H9 (cell line): ENCODE measurements at regions not wholly inside any gene's neighbourhood (a gene's known extent, or its start where the extent isn't known, plus 50 kb on each side); places are given as distances from the start of the nearest gene placed in this dataset.

ENCODE experiments used
- DNase-seq: peaks from one replicate; pipeline ENCODE4 v3.0.0-alpha.2; 2017
- H2AFZ ChIP-seq: one replicate; pipeline ENCODE4 v1.6.1; 2013; ENCODE audit warnings: mild to moderate bottlenecking, low read length, control low read depth, moderate library complexity
- H2AK5ac ChIP-seq: 2 replicates; pipeline ENCODE4 v1.6.1; 2013; ENCODE audit warnings: low read length, control low read depth, mixed read lengths; ENCODE audit not compliant: insufficient read length
- H2BK120ac ChIP-seq: one replicate; pipeline ENCODE4 v1.6.1; 2013; ENCODE audit warnings: low read depth, mild to moderate bottlenecking, low read length, control low read depth, inconsistent platforms; ENCODE audit not compliant: poor library complexity, severe bottlenecking
- H2BK12ac ChIP-seq: 2 replicates; pipeline ENCODE4 v1.6.1; 2013; ENCODE audit warnings: low read length, control low read depth, mixed read lengths, low read depth; ENCODE audit not compliant: insufficient read length
- H2BK15ac ChIP-seq: 2 replicates; pipeline ENCODE4 v1.6.1; 2013; ENCODE audit warnings: low read depth, low read length, control low read depth
- H2BK20ac ChIP-seq: one replicate; pipeline ENCODE4 v1.6.1; 2013; ENCODE audit warnings: low read depth, mild to moderate bottlenecking, low read length, control low read depth, inconsistent platforms; ENCODE audit not compliant: poor library complexity, severe bottlenecking
- H2BK5ac ChIP-seq: 2 replicates; pipeline ENCODE4 v1.6.1; 2013; ENCODE audit warnings: low read length, control low read depth, mixed read lengths; ENCODE audit not compliant: insufficient read length
- H3K14ac ChIP-seq: 2 replicates; pipeline ENCODE4 v1.6.1; 2013; ENCODE audit warnings: low read length, control low read depth; ENCODE audit not compliant: insufficient read depth
- H3K18ac ChIP-seq: 2 replicates; pipeline ENCODE4 v1.6.1; 2013; ENCODE audit warnings: low read depth, mild to moderate bottlenecking, mixed read lengths, low read length, control low read depth; ENCODE audit not compliant: insufficient read length
- H3K23ac ChIP-seq: 2 replicates; pipeline ENCODE4 v1.6.1; 2013; ENCODE audit warnings: low read length, control low read depth, mixed read lengths, low read depth; ENCODE audit not compliant: insufficient read length
- H3K23me2 ChIP-seq: 2 replicates; pipeline ENCODE4 v1.6.1; 2013; ENCODE audit warnings: low read depth, mild to moderate bottlenecking, mixed read lengths, low read length, control low read depth; ENCODE audit not compliant: insufficient read length, poor library complexity, severe bottlenecking
- H3K27ac ChIP-seq: 2 replicates; pipeline ENCODE4 v1.5.1; 2013; ENCODE audit warnings: low read length, control low read depth, mixed read lengths, low read depth; ENCODE audit not compliant: insufficient read length
- H3K27me3 ChIP-seq: 2 replicates; pipeline ENCODE4 v1.6.1; 2013; ENCODE audit warnings: low read length, control low read depth, inconsistent platforms; ENCODE audit not compliant: insufficient read depth
- H3K4ac ChIP-seq: 2 replicates; pipeline ENCODE4 v1.6.1; 2013; ENCODE audit warnings: low read depth, mild to moderate bottlenecking, control low read depth, inconsistent platforms, low read length, moderate library complexity
- H3K4me1 ChIP-seq: 2 replicates; pipeline ENCODE4 v1.6.1; 2013; ENCODE audit warnings: low read length, control low read depth, inconsistent platforms; ENCODE audit not compliant: insufficient read depth
- H3K4me2 ChIP-seq: 2 replicates; pipeline ENCODE4 v1.6.1; 2013; ENCODE audit warnings: low read length, control low read depth, mixed read lengths; ENCODE audit not compliant: insufficient read length, insufficient read depth
- H3K56ac ChIP-seq: 2 replicates; pipeline ENCODE4 v1.6.1; 2013; ENCODE audit warnings: low read depth, mild to moderate bottlenecking, mixed read lengths, low read length, control low read depth; ENCODE audit not compliant: insufficient read length
- H3K79me1 ChIP-seq: 2 replicates; pipeline ENCODE4 v1.6.1; 2013; ENCODE audit warnings: low read depth, mild to moderate bottlenecking, moderate library complexity, low read length, control low read depth, inconsistent platforms; ENCODE audit not compliant: insufficient read depth, poor library complexity, severe bottlenecking
- H3K79me2 ChIP-seq: 2 replicates; pipeline ENCODE4 v1.6.1; 2013; ENCODE audit warnings: low read length, control low read depth, inconsistent platforms; ENCODE audit not compliant: insufficient read depth
- H3K9ac ChIP-seq: 2 replicates; pipeline ENCODE4 v1.6.1; 2013; ENCODE audit warnings: low read length, control low read depth, mixed read lengths; ENCODE audit not compliant: insufficient read length; ENCODE audit errors: extremely low read depth
- H3K9me3 ChIP-seq: one replicate; pipeline ENCODE4 v1.6.1; 2013; ENCODE audit warnings: low read depth, low read length, inconsistent platforms; ENCODE audit not compliant: control insufficient read depth
- H3T11ph ChIP-seq: one replicate; pipeline ENCODE4 v1.6.1; 2013; ENCODE audit warnings: mild to moderate bottlenecking, low read length, control low read depth, inconsistent platforms
- H4K20me1 ChIP-seq: one replicate; pipeline ENCODE4 v1.6.1; 2013; ENCODE audit not compliant: control insufficient read depth, insufficient read length, insufficient read depth
- H4K5ac ChIP-seq: 2 replicates; pipeline ENCODE4 v1.6.1; 2013; ENCODE audit warnings: low read depth, mild to moderate bottlenecking, mixed read lengths, low read length, control low read depth; ENCODE audit not compliant: insufficient read length
- H4K8ac ChIP-seq: replicated peaks from 2 replicates; pipeline ENCODE4 v1.6.1; 2013; ENCODE audit warnings: low read length, control low read depth, mixed read lengths, low read depth; ENCODE audit not compliant: insufficient read length
- H4K91ac ChIP-seq: 2 replicates; pipeline ENCODE4 v1.6.1; 2013; ENCODE audit warnings: low read depth, mild to moderate bottlenecking, moderate library complexity, mixed read lengths, low read length, control low read depth; ENCODE audit not compliant: insufficient read length
- H3K27ac Mint-ChIP-seq, 3 experiments: 2 replicates in 2 of 3; 3 replicates in 1 of 3; pipeline ENCODE4 v1.8.0; 2020 to 2021; ENCODE audit warnings: mixed read lengths in 3 of 3, mild to moderate bottlenecking in 1 of 3, moderate library complexity in 1 of 3
- H3K27me3 Mint-ChIP-seq: 2 replicates; pipeline ENCODE4 v1.8.0; 2021; ENCODE audit warnings: low read depth, mild to moderate bottlenecking, moderate library complexity, mixed read lengths
- H3K36me3 Mint-ChIP-seq, 3 experiments: 2 replicates in 2 of 3; 3 replicates in 1 of 3; pipeline ENCODE4 v1.8.0; 2020 to 2021; ENCODE audit warnings: low read depth in 3 of 3, mixed read lengths in 3 of 3; ENCODE audit not compliant: insufficient read depth in 1 of 3
- H3K4me1 Mint-ChIP-seq, 2 experiments: 2 replicates each; pipeline ENCODE4 v1.8.0; 2020; ENCODE audit warnings: mixed read lengths in 2 of 2
- H3K4me3 Mint-ChIP-seq, 2 experiments: 2 replicates in 1 of 2; 3 replicates in 1 of 2; pipeline ENCODE4 v1.8.0; 2020 to 2021; ENCODE audit warnings: mild to moderate bottlenecking in 2 of 2, mixed read lengths in 2 of 2, moderate library complexity in 1 of 2
- H3K9me3 Mint-ChIP-seq, 2 experiments: 2 replicates in 1 of 2; 3 replicates in 1 of 2; pipeline ENCODE4 v1.8.0; 2020; ENCODE audit warnings: mild to moderate bottlenecking in 2 of 2, mixed read lengths in 2 of 2, moderate library complexity in 1 of 2
- CTCF ChIP-seq: fragments of 200-600 bp; sonication (generic); conservative IDR thresholded peaks from 3 replicates; pipeline ENCODE4 v1.8.0; 2021; ENCODE audit warnings: antibody characterized with exemption, mild to moderate bottlenecking
- WGBS: extraction: QIAGEN DNeasy Blood & Tissue Kit; methylation state at CpG from one replicate; pipeline ENCODE4 v1.1.7; 2013; ENCODE audit warnings: missing lambda C conversion rate, low lambda C conversion rate, mixed read lengths; ENCODE audit not compliant: insufficient read length; ENCODE audit errors: extremely low coverage; 5-methylcytosine and 5-hydroxymethylcytosine counted together

GRCh38 chr20:30602424-30602823 lies 655.0 kb upstream of the DEFB115 start:
- WGBS = no CpG with 5 or more reads among the region's 3 CpGs
- H4K20me1 ChIP-seq = no peaks in the 10 kb centered on the region
- peaks cover 79 to 86% of the 10 kb centered on the region in 2 experiments for H3K9me3 Mint-ChIP-seq
- no peak overlapping the region for H3K4ac ChIP-seq
- no peak overlapping the region for H3K56ac ChIP-seq
- H3K4me1 ChIP-seq = no peaks in the 10 kb centered on the region
- H3K23me2 ChIP-seq = no peaks in the 10 kb centered on the region
- H2AFZ ChIP-seq = no peak overlapping the region
- H4K5ac ChIP-seq = no peak overlapping the region
- no peak overlapping the region for H2BK5ac ChIP-seq
- H4K91ac ChIP-seq = no peak overlapping the region
- no peak overlapping the region for H3K4me3 Mint-ChIP-seq
- peaks cover 95% of the 10 kb centered on the region for H3K9me3 ChIP-seq
- no peak overlapping the region for H2AK5ac ChIP-seq
- no peak overlapping the region for H2BK120ac ChIP-seq
- H3K4me2 ChIP-seq = no peak overlapping the region
- H3K14ac ChIP-seq = no peak overlapping the region
- H3K27me3 ChIP-seq = no peaks in the 10 kb centered on the region
- peaks cover 5 to 22% (median 12%) of the 10 kb centered on the region in 3 experiments; a peak in 6 of 7 replicates for H3K36me3 Mint-ChIP-seq
- no peak overlapping the region for H4K8ac ChIP-seq
- no peak overlapping the region for H3K18ac ChIP-seq
- H3K79me1 ChIP-seq = no peaks in the 10 kb centered on the region
- peaks cover 3% of the 10 kb centered on the region for H3K27me3 Mint-ChIP-seq
- H2BK12ac ChIP-seq = no peak overlapping the region
- no peak overlapping the region for H3K9ac ChIP-seq
- H2BK15ac ChIP-seq = no peak overlapping the region
- TF ChIP-seq CTCF = no peak
- no peak overlapping the region for H3K23ac ChIP-seq
- H3K27ac Mint-ChIP-seq = no peak overlapping the region
- H3T11ph ChIP-seq = no peak overlapping the region
- DNase-seq = no peak
- H3K79me2 ChIP-seq = no peaks in the 10 kb centered on the region
- H3K27ac ChIP-seq = no peak overlapping the region
- no peak overlapping the region for H2BK20ac ChIP-seq
- no peaks in the 10 kb centered on the region for H3K4me1 Mint-ChIP-seq
